Astrocyte (in vitro differentiated cells and primary cell): ENCODE measurements at regions not wholly inside any gene's neighbourhood (a gene's known extent, or its start where the extent isn't known, plus 50 kb on each side); places are given as distances from the start of the nearest gene placed in this dataset.

Experiments used
- DNase-seq: peaks from one replicate; pipeline ENCODE4 v3.0.0-alpha.2; 2010; ENCODE audit warnings: low read depth
- FAIRE-seq: peaks from 2 replicates; lab custom pipeline; 2011; peaks lifted over from hg19 to GRCh38; lab: Jason Lieb, UNC
- H2AFZ ChIP-seq: 2 replicates; pipeline ENCODE4 v1.6.0; 2012; ENCODE audit warnings: low read depth, low read length, inconsistent platforms
- H3K27ac ChIP-seq: 2 replicates; pipeline ENCODE4 v1.5.1; 2011; ENCODE audit warnings: low read depth, low read length, inconsistent platforms
- H3K27me3 ChIP-seq: 2 replicates; pipeline ENCODE4 v1.6.0; 2011; ENCODE audit warnings: low read length, inconsistent platforms; ENCODE audit not compliant: insufficient read depth
- H3K36me3 ChIP-seq: 2 replicates; pipeline ENCODE4 v1.5.1; 2011; ENCODE audit warnings: low read length, inconsistent platforms; ENCODE audit not compliant: insufficient read depth
- H3K4me1 ChIP-seq: 2 replicates; pipeline ENCODE4 v1.5.1; 2011; ENCODE audit warnings: low read length, inconsistent platforms; ENCODE audit not compliant: insufficient read depth
- H3K4me2 ChIP-seq: 2 replicates; pipeline ENCODE4 v1.6.0; 2012; ENCODE audit warnings: low read length, inconsistent platforms
- H3K4me3 ChIP-seq: 2 replicates; pipeline ENCODE4 v1.5.1; 2011; ENCODE audit warnings: low read depth, mild to moderate bottlenecking, low read length, inconsistent platforms; ENCODE audit not compliant: insufficient read depth
- H3K79me2 ChIP-seq: 2 replicates; pipeline ENCODE4 v1.6.0; 2012; ENCODE audit warnings: mild to moderate bottlenecking, low read length, inconsistent platforms; ENCODE audit not compliant: insufficient read depth
- H3K9ac ChIP-seq: 2 replicates; pipeline ENCODE4 v1.6.0; 2012; ENCODE audit warnings: mild to moderate bottlenecking, low read length, inconsistent platforms
- H3K9me3 ChIP-seq: 2 replicates; pipeline ENCODE4 v1.5.1; 2012; ENCODE audit warnings: low read depth, mild to moderate bottlenecking, low read length, inconsistent platforms; ENCODE audit not compliant: insufficient read depth
- H4K20me1 ChIP-seq: 2 replicates; pipeline ENCODE4 v1.6.0; 2012; ENCODE audit warnings: low read length, inconsistent platforms; ENCODE audit not compliant: insufficient read depth
- H3K27ac Mint-ChIP-seq: one replicate; pipeline ENCODE4 v1.8.0; 2021; ENCODE audit warnings: mild to moderate bottlenecking, mixed read lengths; ENCODE audit not compliant: unreplicated experiment
- H3K27me3 Mint-ChIP-seq: one replicate; pipeline ENCODE4 v1.8.0; 2021; ENCODE audit warnings: low read depth, mixed read lengths; ENCODE audit not compliant: unreplicated experiment
- H3K36me3 Mint-ChIP-seq: one replicate; pipeline ENCODE4 v1.8.0; 2021; ENCODE audit warnings: low read depth, mixed read lengths; ENCODE audit not compliant: unreplicated experiment
- H3K4me1 Mint-ChIP-seq: one replicate; pipeline ENCODE4 v1.8.0; 2021; ENCODE audit warnings: low read depth, mixed read lengths; ENCODE audit not compliant: unreplicated experiment
- H3K4me3 Mint-ChIP-seq: one replicate; pipeline ENCODE4 v1.8.0; 2021; ENCODE audit warnings: mild to moderate bottlenecking, moderate library complexity, mixed read lengths; ENCODE audit not compliant: unreplicated experiment
- H3K9me3 Mint-ChIP-seq: one replicate; pipeline ENCODE4 v1.8.0; 2021; ENCODE audit warnings: mild to moderate bottlenecking, mixed read lengths; ENCODE audit not compliant: unreplicated experiment
- EZH2 ChIP-seq: IDR thresholded peaks from 2 replicates; pipeline ENCODE4 v1.6.1; 2012; ENCODE audit warnings: mild to moderate bottlenecking, low read length, inconsistent platforms; ENCODE audit not compliant: insufficient read depth
- TF ChIP-seq, protein P1 (sequence below): IDR thresholded peaks from 2 replicates; pipeline ENCODE4 v1.5.1; 2011; ENCODE audit warnings: low read depth, mild to moderate bottlenecking, inconsistent platforms, low read length, moderate library complexity; ENCODE audit not compliant: insufficient read depth

DNA sequence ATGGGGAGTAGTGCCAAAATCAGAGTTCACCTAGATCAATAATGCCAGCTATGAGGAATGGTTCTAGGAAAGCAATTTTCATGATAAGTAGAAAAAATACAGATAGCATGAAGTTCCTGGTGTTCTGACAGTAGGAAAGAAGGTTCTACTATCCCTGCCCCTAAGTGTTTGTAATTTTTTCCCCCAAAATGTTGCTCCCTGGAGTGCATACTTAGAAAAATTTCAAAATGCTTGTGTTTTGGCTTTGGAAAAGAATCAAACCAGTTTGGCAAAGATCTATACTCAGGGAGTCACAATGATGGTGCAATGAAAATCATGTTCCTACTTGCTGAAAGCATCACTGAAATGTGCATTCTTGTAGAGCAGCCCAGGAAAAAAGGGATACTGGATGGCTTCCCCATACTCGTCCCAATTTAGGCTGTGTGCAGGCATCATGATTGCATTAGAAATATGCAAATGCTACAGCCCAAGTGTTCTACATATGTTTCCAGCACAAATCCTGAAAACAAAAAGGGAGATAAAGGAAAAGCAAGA, 74.7 kb downstream of the LPAR4 start:
- Histone ChIP-seq H3K9me3 (no peaks in the 10 kb centered on the region), H3K27ac (no peak overlapping the region), H2AFZ (no peak overlapping the region), H3K4me2 (no peak overlapping the region), H3K79me2 (no peaks in the 10 kb centered on the region), H3K4me1 (no peaks in the 10 kb centered on the region), H3K9ac (no peak overlapping the region), H3K36me3 (no peaks in the 10 kb centered on the region), H4K20me1 (no peaks in the 10 kb centered on the region), H3K27me3 (no peaks in the 10 kb centered on the region), H3K4me3 (no peak overlapping the region)
- DNase-seq = no peak
- H3K4me3 Mint-ChIP-seq = no peak overlapping the region
- TF ChIP-seq, protein P1, sequence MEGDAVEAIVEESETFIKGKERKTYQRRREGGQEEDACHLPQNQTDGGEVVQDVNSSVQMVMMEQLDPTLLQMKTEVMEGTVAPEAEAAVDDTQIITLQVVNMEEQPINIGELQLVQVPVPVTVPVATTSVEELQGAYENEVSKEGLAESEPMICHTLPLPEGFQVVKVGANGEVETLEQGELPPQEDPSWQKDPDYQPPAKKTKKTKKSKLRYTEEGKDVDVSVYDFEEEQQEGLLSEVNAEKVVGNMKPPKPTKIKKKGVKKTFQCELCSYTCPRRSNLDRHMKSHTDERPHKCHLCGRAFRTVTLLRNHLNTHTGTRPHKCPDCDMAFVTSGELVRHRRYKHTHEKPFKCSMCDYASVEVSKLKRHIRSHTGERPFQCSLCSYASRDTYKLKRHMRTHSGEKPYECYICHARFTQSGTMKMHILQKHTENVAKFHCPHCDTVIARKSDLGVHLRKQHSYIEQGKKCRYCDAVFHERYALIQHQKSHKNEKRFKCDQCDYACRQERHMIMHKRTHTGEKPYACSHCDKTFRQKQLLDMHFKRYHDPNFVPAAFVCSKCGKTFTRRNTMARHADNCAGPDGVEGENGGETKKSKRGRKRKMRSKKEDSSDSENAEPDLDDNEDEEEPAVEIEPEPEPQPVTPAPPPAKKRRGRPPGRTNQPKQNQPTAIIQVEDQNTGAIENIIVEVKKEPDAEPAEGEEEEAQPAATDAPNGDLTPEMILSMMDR = no peak
- TF ChIP-seq EZH2 = no peak
- H3K27ac Mint-ChIP-seq = no peak overlapping the region
- no peaks in the 10 kb centered on the region for H3K9me3 Mint-ChIP-seq
- no peaks in the 10 kb centered on the region for H3K36me3 Mint-ChIP-seq
- no peaks in the 10 kb centered on the region for H3K27me3 Mint-ChIP-seq
- H3K4me1 Mint-ChIP-seq = no peaks in the 10 kb centered on the region
- FAIRE-seq = peak; percentile 89

DNA sequence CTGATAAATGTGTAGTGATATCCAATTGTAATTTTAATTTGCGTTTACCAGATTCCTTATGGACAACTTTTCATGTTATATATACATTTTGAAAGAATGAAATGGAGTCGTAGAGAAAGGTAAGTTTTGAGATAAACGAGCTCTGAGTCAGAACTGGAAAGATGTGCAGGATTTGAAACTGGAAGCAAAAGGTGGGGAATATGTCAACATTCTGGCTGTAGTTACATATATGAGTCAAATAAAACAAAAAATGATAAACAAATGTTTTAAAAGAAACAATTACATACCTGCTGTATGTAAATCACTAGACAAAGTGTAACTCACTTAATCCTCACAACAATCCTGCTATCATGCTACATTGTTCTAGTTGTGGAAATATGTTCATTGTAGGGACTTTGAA, 84.0 kb downstream of the LPAR4 start:
- Histone ChIP-seq H3K9me3 (no peaks in the 10 kb centered on the region), H3K4me1 (no peaks in the 10 kb centered on the region), H3K36me3 (no peaks in the 10 kb centered on the region), H3K27me3 (no peaks in the 10 kb centered on the region), H4K20me1 (no peaks in the 10 kb centered on the region), H3K9ac (no peak overlapping the region), H3K79me2 (no peaks in the 10 kb centered on the region), H3K4me3 (no peak overlapping the region), H3K27ac (no peak overlapping the region), H3K4me2 (no peak overlapping the region), H2AFZ (no peak overlapping the region)
- H3K4me3 Mint-ChIP-seq = no peak overlapping the region
- no peaks in the 10 kb centered on the region for H3K27me3 Mint-ChIP-seq
- no peaks in the 10 kb centered on the region for H3K4me1 Mint-ChIP-seq
- FAIRE-seq (peak; percentile 67), DNase-seq (no peak)
- H3K9me3 Mint-ChIP-seq = no peaks in the 10 kb centered on the region
- no peaks in the 10 kb centered on the region for H3K36me3 Mint-ChIP-seq
- TF ChIP-seq EZH2 = no peak
- TF ChIP-seq, protein P1 = no peak
- H3K27ac Mint-ChIP-seq = no peak overlapping the region

DNA sequence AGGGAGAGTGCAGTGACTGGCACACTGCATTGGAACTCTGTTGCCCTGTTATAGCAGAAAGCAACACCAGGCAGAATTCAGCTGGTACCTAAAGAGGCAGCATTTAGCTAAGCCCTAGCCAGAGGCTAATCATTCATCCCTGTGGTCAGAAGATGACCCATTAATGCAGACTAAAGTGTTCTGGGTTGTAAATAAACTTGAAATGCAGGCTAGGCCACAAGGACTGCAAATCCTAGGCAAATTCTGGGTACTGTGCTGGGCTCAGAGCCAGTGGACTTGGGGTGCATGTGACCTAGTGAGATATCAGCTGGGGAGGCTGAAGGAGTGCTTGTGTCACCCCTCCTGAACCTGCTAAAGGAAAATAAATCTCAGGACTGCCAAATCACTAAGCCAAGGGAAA, 91.2 kb downstream of the LPAR4 start:
- DNase-seq = no peak
- H3K27me3 Mint-ChIP-seq = no peaks in the 10 kb centered on the region

More for the DNA sequence above, 91.2 kb downstream of the LPAR4 start:
- H3K36me3 ChIP-seq = no peaks in the 10 kb centered on the region
- H3K4me1 ChIP-seq = no peaks in the 10 kb centered on the region
- no peaks in the 10 kb centered on the region for H4K20me1 ChIP-seq
- no peak overlapping the region for H3K4me3 ChIP-seq
- Mint-ChIP-seq H3K9me3 (no peaks in the 10 kb centered on the region), H3K4me1 (no peaks in the 10 kb centered on the region), H3K36me3 (no peaks in the 10 kb centered on the region), H3K27ac (no peak overlapping the region), H3K4me3 (no peak overlapping the region)
- H3K79me2 ChIP-seq = no peaks in the 10 kb centered on the region
- H3K9ac ChIP-seq = no peak overlapping the region
- H2AFZ ChIP-seq = no peak overlapping the region
- no peaks in the 10 kb centered on the region for H3K9me3 ChIP-seq
- no peak overlapping the region for H3K27ac ChIP-seq
- TF ChIP-seq, protein P1 = no peak
- TF ChIP-seq EZH2 = no peak
- no peak overlapping the region for H3K4me2 ChIP-seq
- H3K27me3 ChIP-seq = no peaks in the 10 kb centered on the region
- no peak for FAIRE-seq
